ENCODE measurements at regions not wholly inside any gene's neighbourhood (a gene's known extent, or its start where the extent isn't known, plus 50 kb on each side); places are given as distances from the start of the nearest gene placed in this dataset.

- no peak overlapping the region for H3K4me2 ChIP-seq (ENCODE audit: insufficient read depth, low read length)
- no peak overlapping the region for H2AFZ ChIP-seq (ENCODE audit: low read depth, low read length)
- H4K20me1 ChIP-seq (ENCODE audit: insufficient read depth, low read length): no peaks in the 10 kb centered on the region
- no peaks in the 10 kb centered on the region for H3K36me3 ChIP-seq (ENCODE audit: insufficient read depth, low read length)
- no peak for TF ChIP-seq EZH2 (IDR thresholded peaks at IDR 0.05; ENCODE audit: borderline replicate concordance, low read depth, low read length, severe bottlenecking)
- TF ChIP-seq CTCF (IDR thresholded peaks at IDR 0.05; ENCODE audit: borderline replicate concordance, extremely low read depth, low read length, poor library complexity, severe bottlenecking): no peak
- no peaks in the 10 kb centered on the region for H3K9me3 ChIP-seq (ENCODE audit: insufficient read depth, low read length, severe bottlenecking)
- no peak overlapping the region for H3K27ac ChIP-seq (ENCODE audit: low read length)
- no peak overlapping the region for H3K4me3 ChIP-seq (ENCODE audit: low read depth in 1 of 2, low read length in 2 of 2)
- DNase-seq (no peak), ATAC-seq (ENCODE audit: insufficient read depth, low read depth) (no peak)
- no peaks in the 10 kb centered on the region for H3K79me2 ChIP-seq (ENCODE audit: insufficient read depth, low read length)
- H3K4me1 ChIP-seq (ENCODE audit: insufficient read depth, low read length): no peaks in the 10 kb centered on the region
- no peak overlapping the region for H3K9ac ChIP-seq (ENCODE audit: low read depth, low read length)
- H3K27me3 ChIP-seq (ENCODE audit: insufficient read depth, low read length, poor library complexity): peaks cover 10% of the 10 kb centered on the region
Measured at GRCh38 chr20:52593654-52594053, 378.5 kb upstream of the TSHZ2 start.

- peaks cover 10% of the 10 kb centered on the region for H3K27me3 ChIP-seq (ENCODE audit: insufficient read depth, low read length, poor library complexity)
- DNase-seq (no peak), ATAC-seq (ENCODE audit: insufficient read depth, low read depth) (no peak)
- no peaks in the 10 kb centered on the region for H3K4me1 ChIP-seq (ENCODE audit: insufficient read depth, low read length)
- H2AFZ ChIP-seq (ENCODE audit: low read depth, low read length): no peak overlapping the region
- no peaks in the 10 kb centered on the region for H3K79me2 ChIP-seq (ENCODE audit: insufficient read depth, low read length)
- no peaks in the 10 kb centered on the region for H4K20me1 ChIP-seq (ENCODE audit: insufficient read depth, low read length)
- TF ChIP-seq EZH2 (IDR thresholded peaks at IDR 0.05; ENCODE audit: borderline replicate concordance, low read depth, low read length, severe bottlenecking): no peak
- no peak for TF ChIP-seq CTCF (IDR thresholded peaks at IDR 0.05; ENCODE audit: borderline replicate concordance, extremely low read depth, low read length, poor library complexity, severe bottlenecking)
- H3K4me3 ChIP-seq (ENCODE audit: low read depth in 1 of 2, low read length in 2 of 2): no peak overlapping the region
- H3K4me2 ChIP-seq (ENCODE audit: insufficient read depth, low read length): no peak overlapping the region
- no peak overlapping the region for H3K9ac ChIP-seq (ENCODE audit: low read depth, low read length)
- H3K36me3 ChIP-seq (ENCODE audit: insufficient read depth, low read length): no peaks in the 10 kb centered on the region
- no peak overlapping the region for H3K27ac ChIP-seq (ENCODE audit: low read length)
- H3K9me3 ChIP-seq (ENCODE audit: insufficient read depth, low read length, severe bottlenecking): no peaks in the 10 kb centered on the region
Measured at GRCh38 chr20:52592567-52592966, 379.6 kb upstream of the TSHZ2 start.

- ATAC-seq (ENCODE audit: insufficient read depth, low read depth): no peak
- Histone ChIP-seq H3K9me3 (ENCODE audit: insufficient read depth, low read length, severe bottlenecking) (no peaks in the 10 kb centered on the region), H3K36me3 (ENCODE audit: insufficient read depth, low read length) (no peaks in the 10 kb centered on the region), H3K79me2 (ENCODE audit: insufficient read depth, low read length) (no peaks in the 10 kb centered on the region), H3K9ac (ENCODE audit: low read depth, low read length) (no peak overlapping the region), H2AFZ (ENCODE audit: low read depth, low read length) (no peak overlapping the region), H4K20me1 (ENCODE audit: insufficient read depth, low read length) (no peaks in the 10 kb centered on the region), H3K4me1 (ENCODE audit: insufficient read depth, low read length) (no peaks in the 10 kb centered on the region), H3K4me2 (ENCODE audit: insufficient read depth, low read length) (no peak overlapping the region), H3K27me3 (ENCODE audit: insufficient read depth, low read length, poor library complexity) (peaks cover 8% of the 10 kb centered on the region), H3K4me3 (ENCODE audit: low read depth in 1 of 2, low read length in 2 of 2) (no peak overlapping the region), H3K27ac (ENCODE audit: low read length) (no peak overlapping the region)
- DNase-seq: no peak
- TF ChIP-seq EZH2 (IDR thresholded peaks at IDR 0.05; ENCODE audit: borderline replicate concordance, low read depth, low read length, severe bottlenecking): no peak
- no peak for TF ChIP-seq CTCF (IDR thresholded peaks at IDR 0.05; ENCODE audit: borderline replicate concordance, extremely low read depth, low read length, poor library complexity, severe bottlenecking)
Measured at GRCh38 chr20:52590100-52590499, 382.1 kb upstream of the TSHZ2 start.

GRCh38 chr20:52589251-52589812 is 382.8 kb upstream of the TSHZ2 start:
- H3K9ac ChIP-seq (ENCODE audit: low read depth, low read length): no peak overlapping the region
- H2AFZ ChIP-seq (ENCODE audit: low read depth, low read length): no peak overlapping the region
- no peak overlapping the region for H3K4me2 ChIP-seq (ENCODE audit: insufficient read depth, low read length)
- TF ChIP-seq EZH2 (IDR thresholded peaks at IDR 0.05; ENCODE audit: borderline replicate concordance, low read depth, low read length, severe bottlenecking) (no peak), CTCF (IDR thresholded peaks at IDR 0.05; ENCODE audit: borderline replicate concordance, extremely low read depth, low read length, poor library complexity, severe bottlenecking) (no peak)
- no peak for DNase-seq
- H3K4me1 ChIP-seq (ENCODE audit: insufficient read depth, low read length): no peaks in the 10 kb centered on the region
- H3K27ac ChIP-seq (ENCODE audit: low read length): no peak overlapping the region
- H3K27me3 ChIP-seq (ENCODE audit: insufficient read depth, low read length, poor library complexity): peaks cover 6% of the 10 kb centered on the region
- ATAC-seq (ENCODE audit: insufficient read depth, low read depth): no peak
- H3K79me2 ChIP-seq (ENCODE audit: insufficient read depth, low read length): no peaks in the 10 kb centered on the region
- H3K36me3 ChIP-seq (ENCODE audit: insufficient read depth, low read length): no peaks in the 10 kb centered on the region
- no peaks in the 10 kb centered on the region for H3K9me3 ChIP-seq (ENCODE audit: insufficient read depth, low read length, severe bottlenecking)
- no peak overlapping the region for H3K4me3 ChIP-seq (ENCODE audit: low read depth in 1 of 2, low read length in 2 of 2)
- no peaks in the 10 kb centered on the region for H4K20me1 ChIP-seq (ENCODE audit: insufficient read depth, low read length)
